Choroid plexus epithelial cell (primary cell): ENCODE measurements at regions not wholly inside any gene's neighbourhood (a gene's known extent, or its start where the extent isn't known, plus 50 kb on each side); places are given as distances from the start of the nearest gene placed in this dataset.
A peak's percentile ranks its signal among the peaks of the same experiment; 100 is the strongest.
"Not testable (repeated sequence)": the region's sequence is repeated elsewhere in the genome, so short reads cannot be mapped to it uniquely, and the experiment has no call there.

ENCODE experiments used
- DNase-seq: peaks from one replicate; pipeline ENCODE4 v3.0.0-alpha.2; 2010; ENCODE audit warnings: low read depth
- H3K4me3 ChIP-seq: 2 replicates; pipeline ENCODE4 v1.5.1; 2011; ENCODE audit warnings: low read depth, mild to moderate bottlenecking, control low read depth, low read length, moderate library complexity
- TF ChIP-seq, protein P1 (sequence below): conservative IDR thresholded peaks from 2 replicates; pipeline ENCODE4 v1.5.1; 2011; ENCODE audit warnings: low read depth, mild to moderate bottlenecking, control low read depth, inconsistent platforms, low read length, moderate library complexity

DNA sequence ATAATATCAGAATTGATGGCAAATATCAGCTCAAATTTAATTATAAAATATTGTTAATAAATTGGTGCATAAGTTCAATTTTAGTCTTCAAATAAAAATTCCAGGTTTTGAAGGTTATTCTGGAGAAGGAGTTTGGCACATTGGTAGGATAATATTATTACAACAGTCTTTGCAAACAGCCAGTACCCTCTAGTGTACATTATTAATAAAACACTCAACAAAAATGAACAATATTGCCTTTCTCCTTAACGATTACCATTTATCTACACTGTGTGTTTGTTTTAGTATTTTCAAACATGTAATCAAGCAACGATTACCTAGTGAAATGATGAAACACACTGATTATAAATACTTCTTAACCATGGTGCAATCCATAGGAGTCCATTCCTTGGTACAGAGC lies 334.0 kb upstream of the FSIP2 start:
- no peak for DNase-seq
- TF ChIP-seq, protein P1, sequence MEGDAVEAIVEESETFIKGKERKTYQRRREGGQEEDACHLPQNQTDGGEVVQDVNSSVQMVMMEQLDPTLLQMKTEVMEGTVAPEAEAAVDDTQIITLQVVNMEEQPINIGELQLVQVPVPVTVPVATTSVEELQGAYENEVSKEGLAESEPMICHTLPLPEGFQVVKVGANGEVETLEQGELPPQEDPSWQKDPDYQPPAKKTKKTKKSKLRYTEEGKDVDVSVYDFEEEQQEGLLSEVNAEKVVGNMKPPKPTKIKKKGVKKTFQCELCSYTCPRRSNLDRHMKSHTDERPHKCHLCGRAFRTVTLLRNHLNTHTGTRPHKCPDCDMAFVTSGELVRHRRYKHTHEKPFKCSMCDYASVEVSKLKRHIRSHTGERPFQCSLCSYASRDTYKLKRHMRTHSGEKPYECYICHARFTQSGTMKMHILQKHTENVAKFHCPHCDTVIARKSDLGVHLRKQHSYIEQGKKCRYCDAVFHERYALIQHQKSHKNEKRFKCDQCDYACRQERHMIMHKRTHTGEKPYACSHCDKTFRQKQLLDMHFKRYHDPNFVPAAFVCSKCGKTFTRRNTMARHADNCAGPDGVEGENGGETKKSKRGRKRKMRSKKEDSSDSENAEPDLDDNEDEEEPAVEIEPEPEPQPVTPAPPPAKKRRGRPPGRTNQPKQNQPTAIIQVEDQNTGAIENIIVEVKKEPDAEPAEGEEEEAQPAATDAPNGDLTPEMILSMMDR: no peak
- H3K4me3 ChIP-seq: no peak overlapping the region

DNA sequence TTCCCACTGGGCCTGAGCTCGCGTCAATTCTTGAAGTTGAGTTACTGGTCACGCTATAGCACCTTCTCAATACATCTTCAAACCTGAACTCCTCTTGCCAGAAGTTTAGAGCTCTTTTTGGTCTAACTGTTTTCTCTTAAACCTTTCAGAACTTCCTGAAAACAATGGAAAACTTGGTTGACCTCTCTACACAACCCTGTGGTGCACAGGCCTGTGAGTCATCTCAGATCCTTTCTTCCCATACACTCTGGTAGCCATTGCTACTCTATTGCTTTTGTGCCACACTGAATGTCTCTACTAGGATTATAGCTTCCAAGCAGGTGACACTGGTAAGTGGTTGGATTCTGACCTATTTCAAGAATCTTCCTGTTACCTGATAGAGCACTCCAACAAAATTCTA lies 321.5 kb upstream of the FSIP2 start:
- no peak overlapping the region for H3K4me3 ChIP-seq
- TF ChIP-seq, protein P1: no peak
- DNase-seq: peak; percentile 6

DNA sequence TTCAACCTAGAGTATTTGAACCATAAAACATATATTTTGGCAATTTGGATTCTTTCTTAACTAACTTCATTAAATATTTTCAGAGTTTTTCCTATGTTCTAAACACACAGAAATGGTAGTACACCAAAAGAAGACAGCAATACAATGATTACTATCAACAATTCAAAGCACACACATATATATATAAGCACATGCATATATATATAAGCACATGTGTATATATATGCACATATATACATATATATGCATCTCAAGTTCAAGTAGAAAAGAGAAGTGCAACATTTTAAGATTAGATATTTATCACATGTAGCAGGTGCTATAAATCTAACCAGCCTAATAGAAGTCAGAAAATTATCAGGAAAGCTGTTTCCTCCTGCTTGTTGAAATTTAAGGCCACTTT lies 320.9 kb upstream of the FSIP2 start:
- DNase-seq: no peak
- H3K4me3 ChIP-seq: no peak overlapping the region
- TF ChIP-seq, protein P1: no peak

DNA sequence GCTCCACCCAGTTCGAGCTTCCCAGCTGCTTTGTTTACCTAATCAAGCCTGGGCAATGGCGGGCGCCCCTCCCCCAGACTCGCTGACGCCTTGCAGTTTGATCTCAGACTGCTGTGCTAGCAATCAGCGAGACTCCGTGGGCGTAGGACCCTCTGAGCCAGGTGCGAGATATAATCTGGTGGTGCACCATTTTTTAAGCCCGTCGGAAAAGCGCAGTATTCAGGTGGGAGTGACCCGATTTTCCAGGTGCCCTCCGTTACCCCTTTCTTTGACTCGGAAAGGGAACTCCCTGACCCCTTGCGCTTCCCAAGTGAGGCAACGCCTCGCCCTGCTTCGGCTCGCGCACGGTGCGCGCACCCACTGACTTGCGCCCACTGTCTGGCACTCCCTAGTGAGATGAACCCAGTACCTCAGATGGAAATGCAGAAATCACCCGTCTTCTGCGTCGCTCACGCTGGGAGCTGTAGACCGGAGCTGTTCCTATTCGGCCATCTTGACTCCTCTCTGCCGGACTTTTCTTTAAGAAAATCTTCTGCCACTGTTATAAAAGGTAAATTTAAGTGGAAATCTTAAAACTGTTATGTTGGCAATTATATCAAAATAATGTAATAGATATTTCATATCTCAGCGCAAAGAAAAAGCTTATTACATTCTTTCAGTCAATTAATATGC lies 313.5 kb upstream of the FSIP2 start:
- H3K4me3 ChIP-seq, DNase-seq: not testable (repeated sequence)

DNA sequence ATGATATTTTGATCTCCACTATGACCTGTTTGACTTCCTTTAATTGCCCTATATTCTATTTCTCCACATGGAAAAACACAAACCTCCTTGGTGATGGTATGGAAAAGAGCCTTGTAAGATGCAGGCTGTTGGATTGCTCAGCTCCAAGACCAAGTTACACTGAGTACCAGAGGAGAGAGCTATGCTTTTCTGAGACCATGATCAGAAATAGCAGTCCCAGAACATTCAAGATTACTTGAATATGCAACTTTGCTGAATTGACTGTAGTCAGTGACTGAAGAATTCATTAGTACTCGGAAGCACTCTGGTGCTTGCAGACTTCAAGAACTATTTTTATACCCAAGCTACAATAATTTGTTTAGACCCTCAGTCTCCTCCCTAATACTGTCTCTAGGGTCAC lies 310.6 kb upstream of the FSIP2 start:
- no peak overlapping the region for H3K4me3 ChIP-seq
- TF ChIP-seq, protein P1: no peak
- DNase-seq: no peak

DNA sequence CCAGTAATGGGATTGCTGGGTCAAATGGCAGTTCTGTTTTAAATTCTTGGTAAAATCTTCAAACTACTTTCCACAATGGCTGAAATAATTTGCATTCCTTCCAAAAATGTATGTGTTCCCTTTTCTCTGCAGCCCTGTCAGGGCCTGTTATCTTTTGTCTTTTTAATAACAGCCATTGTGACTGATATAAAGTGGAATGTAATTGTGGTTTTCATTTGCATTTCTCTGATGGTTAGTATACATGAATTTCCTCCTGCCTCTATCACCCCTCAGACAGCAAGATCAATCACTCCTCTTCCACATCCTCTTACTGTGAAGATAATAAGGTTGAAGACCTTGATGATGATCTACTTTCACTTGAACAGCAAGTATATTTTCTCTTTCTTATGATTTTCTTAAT lies 304.8 kb upstream of the FSIP2 start:
- TF ChIP-seq, protein P1: no peak
- no peak overlapping the region for H3K4me3 ChIP-seq
- DNase-seq: peak; percentile 10

DNA sequence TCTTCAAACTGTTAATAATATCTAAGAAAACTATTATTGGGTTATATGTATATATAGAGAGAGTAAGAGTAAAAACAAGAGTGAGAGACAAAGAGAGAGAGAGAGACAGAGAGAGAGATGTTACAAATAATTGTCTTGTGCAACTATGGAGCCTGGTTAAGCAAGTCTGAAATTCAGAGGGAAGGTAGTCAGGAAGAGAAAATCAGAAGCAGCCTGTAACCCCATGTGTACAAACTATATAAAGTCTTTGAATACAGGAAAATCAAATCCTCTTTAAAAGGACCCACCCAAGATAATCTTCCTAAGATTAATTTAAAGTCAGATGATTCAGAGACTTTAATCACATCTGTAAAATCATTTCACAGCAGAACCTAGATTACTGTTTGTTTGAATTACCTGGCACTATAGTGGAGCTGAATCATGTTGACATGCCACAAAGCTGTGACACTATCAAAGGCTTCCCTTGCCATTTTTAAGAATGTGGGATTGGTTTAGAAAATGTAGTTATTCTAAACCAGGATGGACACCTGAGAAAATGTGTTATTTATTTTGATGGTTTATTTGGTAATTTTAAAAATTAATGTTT lies 301.7 kb upstream of the FSIP2 start:
- no peak for DNase-seq
- TF ChIP-seq, protein P1: no peak
- no peak overlapping the region for H3K4me3 ChIP-seq
